ENCODE measurements at regions not wholly inside any gene's neighbourhood (a gene's known extent, or its start where the extent isn't known, plus 50 kb on each side); places are given as distances from the start of the nearest gene placed in this dataset.

DNA sequence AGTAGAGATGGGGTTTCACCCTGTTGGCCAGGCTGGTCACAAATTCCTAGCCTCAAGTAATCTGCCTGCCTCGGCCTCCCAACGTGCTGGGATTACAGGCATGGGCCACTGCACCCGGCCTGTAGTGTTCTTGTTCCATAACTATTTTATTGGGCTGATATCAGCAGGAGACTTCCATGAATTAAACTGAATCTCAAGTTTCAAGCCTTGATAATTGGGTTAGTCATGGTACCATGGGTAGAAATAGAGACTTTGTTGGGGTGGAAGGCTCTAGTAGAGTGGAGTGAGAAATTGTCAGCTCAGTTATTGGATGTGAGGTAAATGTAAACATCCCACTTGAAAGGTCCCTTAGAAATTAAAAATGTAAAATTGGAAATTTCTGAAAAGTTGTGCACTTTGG is 419.1 kb downstream of the ADGRL2 start:
- no peak for DNase-seq

DNA sequence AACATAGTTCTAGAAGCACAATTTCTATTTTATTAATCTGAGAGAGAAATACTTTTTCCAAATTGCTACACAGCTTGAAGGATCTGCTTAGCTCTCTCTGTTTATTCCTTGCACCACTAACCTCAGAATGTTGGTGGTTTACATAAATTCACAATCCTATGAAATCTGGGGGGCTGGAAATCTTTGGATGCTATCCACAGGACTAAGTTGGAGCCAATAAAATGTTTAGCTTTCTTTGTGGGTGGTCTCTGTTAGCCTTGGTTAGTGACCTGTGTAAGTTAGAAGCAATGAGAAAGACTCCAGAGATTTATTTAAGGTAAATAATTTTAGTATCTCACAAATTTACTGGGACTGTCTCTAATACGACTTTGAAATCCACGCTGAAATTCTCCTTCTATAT is 418.1 kb downstream of the ADGRL2 start:
- DNase-seq: no peak

DNA sequence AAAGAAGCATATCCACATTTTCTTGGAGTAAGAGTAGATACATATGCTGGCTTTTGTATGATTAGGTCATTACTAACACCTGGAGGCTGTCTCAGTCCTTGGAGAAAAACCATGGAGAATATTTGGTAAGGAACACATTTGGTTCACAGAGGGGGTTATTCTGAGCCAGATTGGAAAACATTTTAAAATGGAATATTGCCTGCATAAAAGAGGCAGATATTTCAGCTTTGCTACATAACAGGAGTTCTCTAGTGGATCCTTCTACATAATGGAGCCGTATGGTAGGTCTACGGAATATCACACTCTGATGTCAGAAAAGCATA is 415.1 kb downstream of the ADGRL2 start:
- no peak for DNase-seq

DNA sequence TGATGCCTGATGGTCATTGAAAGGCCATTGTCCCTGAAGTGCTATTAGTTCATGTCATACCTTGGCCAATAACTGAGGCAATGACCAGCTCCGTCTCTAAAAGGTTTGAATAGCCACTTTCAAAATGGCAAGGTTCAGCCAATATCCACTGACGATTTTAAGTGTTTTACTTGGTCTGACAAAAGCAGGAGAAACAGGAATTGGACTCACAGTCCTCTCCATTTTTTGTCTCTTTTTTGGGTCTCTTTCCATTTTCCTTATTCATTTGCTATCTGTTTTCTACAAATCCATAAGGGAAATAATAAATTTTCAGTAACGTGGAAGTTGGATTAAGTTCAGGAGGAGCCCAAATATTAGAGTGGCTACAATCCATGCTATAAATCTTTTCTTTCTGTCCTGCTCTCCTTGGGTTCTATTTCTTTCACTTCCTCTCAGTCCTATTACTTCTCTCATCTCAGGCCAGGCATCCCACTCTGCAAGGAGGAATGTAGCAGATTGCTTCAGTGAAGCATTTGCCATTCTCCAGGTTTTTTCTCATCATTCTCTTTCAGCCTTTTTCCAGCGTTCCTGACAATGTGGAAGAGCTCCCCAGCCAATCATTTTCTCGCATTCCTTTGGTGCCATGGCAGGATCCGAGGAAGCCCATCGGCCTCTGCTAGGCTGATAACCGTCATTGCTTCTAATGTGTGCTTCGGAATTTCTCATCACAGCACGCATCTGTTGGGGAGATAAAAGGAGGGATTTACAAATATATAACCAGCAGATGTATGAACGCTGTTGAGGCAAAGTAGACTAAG is 414.5 kb downstream of the ADGRL2 start:
- DNase-seq: no peak

DNA sequence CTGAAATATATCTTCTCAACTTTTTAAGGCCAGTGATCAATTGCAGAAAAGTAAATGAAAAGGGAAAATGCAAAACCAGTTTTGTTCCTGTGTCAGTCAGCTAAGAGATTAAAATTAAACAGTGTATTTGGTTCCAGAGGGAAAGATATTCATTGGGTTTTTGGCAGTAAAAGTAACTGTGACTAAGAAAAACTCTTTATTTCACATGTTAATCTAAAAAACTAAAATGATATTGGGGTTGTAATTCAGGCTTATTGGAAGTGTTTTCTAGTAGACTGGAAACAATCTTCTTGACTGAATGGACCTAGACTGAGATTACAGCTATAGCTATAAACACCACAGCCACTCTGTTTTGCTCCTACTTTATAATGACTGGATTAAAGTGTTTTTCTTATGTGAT is 413.9 kb downstream of the ADGRL2 start:
- no peak for DNase-seq

DNA sequence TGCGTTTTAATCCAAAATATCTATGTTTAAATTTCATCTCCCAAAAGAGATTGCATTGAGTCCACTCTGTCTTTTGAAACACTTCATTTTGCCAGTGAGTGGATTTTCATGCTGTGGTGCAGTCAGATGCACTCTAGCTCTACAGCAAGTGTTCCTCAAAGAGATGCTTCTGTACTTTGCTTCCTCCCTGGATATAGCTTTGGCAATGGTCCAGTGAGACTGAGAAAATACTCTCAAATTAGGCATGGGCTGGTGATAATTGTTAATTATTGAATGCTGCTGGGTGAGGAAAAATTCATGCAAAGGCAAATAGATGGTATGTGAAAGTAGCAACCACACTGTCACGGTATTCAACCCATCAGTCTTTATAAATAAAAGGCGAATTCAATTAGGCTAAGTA is 396.9 kb downstream of the ADGRL2 start:
- DNase-seq: no peak

DNA sequence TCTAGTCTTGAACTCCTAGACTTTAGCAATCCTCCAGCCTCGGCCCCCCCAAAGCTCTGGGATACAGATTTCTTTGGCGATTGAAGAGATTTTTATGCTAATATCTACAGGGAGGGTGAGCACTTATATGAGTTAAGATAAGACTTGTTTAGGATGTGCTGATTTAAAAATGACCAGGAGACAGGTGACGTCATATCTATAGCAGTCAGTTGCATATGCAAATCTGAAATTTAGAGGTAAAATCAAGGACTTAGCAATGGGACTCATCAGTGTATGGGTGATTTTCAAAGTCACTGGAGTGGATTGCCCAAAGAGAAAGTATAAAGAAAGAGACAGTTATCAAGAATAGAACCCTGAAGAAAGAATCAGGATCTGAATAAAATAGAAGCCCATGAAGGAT is 394.5 kb downstream of the ADGRL2 start:
- DNase-seq: no peak

DNA sequence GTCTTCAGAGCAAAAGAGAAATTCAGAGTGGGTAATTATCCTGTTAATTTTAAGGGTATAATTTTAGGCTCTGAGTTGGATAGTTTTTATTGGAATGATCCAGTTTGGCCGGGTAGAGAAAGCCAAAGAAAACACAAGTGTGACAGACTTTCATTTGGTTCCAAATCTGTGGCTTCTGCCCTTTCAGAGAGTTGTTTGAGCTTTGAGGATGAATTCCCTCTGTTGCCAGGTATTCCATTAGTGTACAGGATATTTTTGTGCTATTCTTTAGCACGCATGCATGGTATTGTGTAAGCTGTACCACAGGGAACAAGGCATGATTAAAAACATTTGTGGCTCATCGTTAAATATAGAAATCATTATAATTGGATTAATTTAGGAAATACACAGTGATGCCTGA is 384.4 kb downstream of the ADGRL2 start:
- no peak for DNase-seq

DNA sequence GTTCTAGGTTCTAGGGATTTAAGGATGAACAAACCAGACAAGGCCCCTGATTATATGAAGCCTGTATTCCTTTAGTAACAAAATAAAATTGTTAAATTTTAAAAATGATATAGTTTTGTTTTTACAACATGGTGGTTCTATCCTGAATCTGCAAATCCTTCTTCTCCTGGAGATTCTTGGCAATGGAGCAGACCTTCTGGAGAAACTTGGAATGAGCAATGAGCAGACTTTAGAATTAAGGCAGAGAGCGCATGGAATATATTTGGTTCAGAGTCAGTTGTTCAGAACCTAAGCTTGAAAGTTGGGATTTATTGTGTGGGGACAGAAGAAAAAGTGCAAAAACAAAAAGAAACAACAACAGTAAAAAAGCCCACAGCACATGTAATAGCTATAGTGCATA is 381.1 kb downstream of the ADGRL2 start:
- no peak for DNase-seq

DNA sequence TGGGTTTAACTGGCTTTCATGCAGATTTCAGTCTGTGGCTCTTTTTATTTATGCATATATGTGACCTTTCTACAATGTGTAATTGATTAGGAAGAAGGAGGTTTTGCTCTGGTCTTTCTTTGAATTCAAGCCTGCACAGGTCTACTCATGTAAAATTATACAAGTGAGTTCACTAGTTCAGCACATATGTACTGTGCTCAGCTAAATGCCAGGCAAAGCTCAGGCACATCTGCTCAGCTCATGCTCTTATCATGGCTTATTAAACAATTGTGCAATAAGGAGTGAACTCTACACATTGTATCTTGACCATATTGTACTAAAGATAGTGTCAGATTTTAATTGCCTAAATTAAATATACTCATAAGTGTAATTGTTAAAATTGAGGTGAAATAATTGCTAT is 378.4 kb downstream of the ADGRL2 start:
- DNase-seq: no peak

DNA sequence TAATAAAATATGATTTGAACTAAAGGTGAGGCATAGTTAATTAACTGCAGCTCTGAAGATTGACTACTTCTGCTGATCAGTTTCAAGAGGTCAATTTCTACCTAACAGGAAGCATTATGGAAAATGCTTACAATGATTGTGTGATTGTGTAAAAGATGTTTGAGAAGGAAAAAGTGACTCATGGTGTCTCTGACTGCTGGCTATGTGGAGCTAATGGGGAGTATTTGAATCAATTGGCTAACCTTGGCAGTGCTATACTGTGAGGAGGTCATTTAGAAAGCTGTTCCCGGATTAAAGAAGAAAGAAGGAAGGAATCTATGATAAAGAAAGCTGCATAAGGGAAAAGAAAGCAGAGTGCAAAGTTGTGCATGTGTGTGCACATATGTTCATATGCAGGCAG is 376.5 kb downstream of the ADGRL2 start:
- no peak for DNase-seq

DNA sequence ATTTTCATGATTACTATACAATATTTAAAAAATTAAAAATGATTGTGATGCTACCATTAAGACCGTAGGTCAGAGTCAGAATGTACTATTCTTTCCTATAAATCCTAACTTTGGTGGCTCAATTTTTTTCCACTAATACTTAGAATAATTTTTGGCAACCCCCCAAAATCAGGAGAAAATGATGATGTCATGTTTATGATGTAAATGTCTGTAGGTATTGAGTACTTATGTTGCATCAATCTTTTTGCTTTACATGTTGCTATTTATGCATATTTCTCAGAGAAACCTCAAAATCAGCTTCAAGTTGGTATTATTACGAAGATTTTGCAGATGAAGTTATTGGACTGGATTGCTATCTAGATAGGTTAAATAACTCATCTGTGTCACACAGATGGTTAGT is 371.2 kb downstream of the ADGRL2 start:
- DNase-seq: no peak

DNA sequence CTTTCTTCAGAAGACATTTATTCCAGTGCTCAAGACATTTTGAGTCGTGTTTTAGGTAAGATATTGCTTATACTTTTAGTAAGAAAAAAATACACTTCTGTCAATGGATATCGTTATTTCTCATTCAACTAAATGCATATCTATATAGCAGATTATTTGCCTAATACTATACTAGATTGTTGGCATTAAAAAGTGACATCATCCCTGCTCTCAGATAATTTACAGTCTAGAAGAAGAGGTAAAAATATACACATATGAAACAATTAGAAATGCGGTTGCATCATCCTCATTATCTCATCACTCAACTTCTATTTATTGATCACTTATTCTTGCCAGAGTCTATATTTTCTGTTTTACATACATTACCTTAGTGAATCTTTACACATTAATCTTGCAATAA is 367.7 kb downstream of the ADGRL2 start:
- no peak for DNase-seq

DNA sequence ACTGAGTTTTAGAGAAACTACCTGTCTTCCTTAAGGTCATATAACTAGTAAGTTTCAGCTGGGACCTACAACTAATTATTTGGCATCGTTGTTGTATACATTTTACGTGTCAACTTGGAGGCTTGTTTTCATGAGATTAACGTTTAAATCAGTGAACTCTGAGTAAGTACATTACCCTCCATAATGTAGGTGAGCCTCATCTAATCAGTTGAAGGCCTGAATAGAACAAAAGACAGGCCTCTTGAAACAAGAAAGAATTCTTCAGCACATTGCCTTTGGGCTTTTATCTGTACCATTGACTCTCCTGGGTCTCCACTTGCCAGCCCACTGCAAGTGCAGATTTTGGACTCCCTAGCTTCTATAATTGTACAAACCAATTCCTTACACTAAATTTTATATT is 364.6 kb downstream of the ADGRL2 start:
- DNase-seq: no peak

DNA sequence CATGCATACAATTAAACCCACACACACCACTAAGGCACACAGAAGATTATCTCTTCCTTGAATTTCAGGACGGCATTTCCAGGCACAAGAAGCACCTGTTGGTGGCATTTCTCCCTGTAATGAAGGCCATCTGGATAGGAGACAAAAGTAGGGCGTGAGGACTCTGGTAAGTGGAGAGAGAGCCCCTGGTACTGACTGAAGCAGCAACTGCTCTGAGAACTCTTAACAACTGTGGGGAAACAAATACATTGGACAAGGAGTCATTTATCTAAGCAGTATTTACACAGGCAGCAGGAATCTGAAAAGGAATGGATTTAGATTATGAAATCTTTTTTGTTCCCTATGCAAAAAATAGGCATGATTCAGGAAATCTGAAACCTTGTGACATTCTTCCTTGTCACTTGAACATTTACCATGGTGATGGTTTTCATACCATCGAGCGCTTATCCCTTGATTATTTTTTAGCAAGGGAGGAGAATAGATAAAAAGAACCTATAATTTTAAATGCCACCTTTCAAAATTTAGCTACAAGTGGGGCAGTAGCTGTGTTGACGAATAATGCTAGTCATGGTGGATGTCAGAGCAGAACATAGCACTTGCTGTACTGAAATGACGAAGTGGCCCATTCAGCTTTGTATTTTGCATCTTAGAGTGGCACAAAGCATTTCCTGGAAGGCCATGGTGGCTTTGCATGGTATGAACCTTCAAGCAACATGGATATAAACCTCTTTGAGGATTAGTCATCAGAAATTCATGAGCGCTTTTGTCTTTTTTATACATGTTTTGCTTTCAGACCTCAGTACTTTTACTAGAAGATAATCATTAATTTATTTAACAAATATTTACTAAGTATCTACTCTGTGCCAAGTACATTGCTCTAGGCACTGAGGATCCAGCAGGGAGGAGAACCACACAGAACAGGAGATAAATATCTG is 362.0 kb downstream of the ADGRL2 start:
- no peak for DNase-seq

DNA sequence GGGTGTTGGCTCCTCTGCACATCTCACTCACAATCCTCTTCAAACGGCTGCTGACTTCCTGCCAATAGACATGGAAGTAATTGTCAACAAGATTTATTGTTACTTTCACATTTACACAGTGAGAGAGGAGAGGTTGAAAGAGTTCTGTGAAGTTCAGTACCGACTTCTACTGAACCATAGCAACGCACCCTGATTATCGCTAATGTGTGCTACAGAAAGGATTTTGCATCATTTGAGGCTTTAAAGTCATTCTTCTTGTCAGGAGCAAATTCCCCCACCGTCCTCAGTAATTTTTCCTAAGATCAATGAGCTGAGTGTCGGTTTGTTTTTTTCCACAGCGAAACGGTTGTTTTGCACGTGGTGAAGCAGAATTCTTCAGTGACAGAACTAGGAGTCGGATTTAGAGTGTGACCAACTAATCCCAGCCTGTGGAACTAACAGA is 361.0 kb downstream of the ADGRL2 start:
- no peak for DNase-seq

DNA sequence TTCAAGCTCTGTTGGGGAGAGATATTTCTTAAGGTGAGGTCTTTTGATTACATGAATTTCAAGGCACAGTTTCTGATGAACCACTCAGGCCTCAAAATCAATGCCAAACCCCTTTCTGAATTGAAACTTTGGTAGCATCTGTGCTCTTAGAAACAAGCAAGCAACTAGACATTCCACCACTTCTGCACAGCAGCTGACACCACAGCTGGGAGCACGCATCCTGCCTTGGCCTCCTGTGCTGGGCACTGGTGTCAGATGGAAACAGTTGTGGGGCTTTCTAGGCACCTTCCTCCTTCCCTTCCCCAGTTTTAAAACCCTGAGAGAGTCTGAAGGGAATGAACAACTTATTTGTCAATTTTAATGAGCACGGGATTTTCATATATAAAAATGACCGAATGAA is 360.2 kb downstream of the ADGRL2 start:
- DNase-seq: no peak

DNA sequence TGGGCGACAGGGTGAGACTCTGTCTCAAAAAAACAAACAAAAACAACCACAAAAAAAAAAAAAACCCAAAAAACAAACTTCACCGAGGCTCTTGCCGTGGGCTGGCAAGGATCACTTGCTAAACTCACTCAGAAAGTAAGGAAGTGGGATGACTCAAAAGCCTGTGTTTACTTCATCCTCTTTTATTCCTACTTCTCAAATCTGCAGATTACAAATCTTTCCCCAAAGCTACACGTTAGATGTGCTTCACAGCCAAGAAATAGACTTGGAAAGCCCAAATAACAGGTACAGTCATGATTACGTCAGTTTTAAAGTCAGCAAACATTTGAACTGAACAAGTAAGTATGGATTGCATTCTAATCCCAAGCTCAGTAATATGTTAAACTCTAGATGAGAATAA is 359.3 kb downstream of the ADGRL2 start:
- no peak for DNase-seq

DNA sequence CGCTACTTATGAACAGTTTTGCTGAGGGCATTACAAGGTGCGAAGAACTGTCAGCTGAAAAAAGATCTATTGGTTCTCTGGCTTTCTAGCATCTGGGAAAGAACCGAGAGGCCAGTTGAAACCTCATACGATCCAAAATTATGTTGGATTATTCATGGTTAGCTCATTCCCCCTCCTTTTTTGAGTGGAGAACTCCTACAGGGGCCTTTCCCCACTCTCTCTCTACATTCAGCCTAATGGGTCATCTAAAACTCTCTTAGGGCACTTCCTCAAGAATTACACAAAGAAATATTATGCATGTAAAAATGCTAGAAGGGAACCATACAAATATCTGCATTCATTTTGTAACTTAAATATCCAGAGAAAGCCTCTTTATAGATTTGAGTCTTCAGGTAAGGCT is 358.2 kb downstream of the ADGRL2 start:
- no peak for DNase-seq

DNA sequence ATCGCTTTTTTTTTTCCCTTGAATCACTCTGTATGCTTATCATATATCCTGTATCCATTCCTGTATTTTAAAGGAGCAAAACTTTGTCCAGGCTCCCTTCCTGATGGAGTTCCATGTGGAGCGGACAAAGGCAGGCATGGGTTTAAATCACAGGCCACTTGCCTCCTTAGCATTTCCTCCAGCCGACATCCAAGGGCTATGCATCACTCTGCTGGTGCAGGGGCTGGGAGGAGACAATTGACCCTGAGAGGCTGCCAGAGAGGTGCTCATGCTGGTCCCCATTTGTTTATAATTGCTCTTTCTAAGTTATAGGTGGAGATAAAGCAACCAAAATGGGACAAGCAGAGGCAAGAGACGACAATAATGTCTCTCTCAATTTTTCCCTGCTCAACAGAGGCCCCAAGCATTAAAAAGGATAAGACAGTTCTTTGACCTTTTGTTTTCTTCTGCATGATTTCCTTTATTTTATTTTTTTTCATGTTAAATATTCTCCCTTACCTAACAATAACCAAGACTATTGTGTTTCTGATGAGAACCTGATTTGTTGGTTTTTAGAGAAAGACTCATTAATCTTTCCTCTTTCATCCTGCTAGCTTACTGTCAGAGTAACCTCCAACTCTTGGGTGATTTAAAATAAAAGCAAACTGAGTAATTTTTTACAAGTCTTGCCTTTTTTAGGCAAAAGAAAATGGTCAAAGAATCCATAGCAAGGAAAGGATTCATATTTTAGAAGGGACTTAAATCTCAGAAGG is 353.7 kb downstream of the ADGRL2 start:
- no peak for DNase-seq

DNA sequence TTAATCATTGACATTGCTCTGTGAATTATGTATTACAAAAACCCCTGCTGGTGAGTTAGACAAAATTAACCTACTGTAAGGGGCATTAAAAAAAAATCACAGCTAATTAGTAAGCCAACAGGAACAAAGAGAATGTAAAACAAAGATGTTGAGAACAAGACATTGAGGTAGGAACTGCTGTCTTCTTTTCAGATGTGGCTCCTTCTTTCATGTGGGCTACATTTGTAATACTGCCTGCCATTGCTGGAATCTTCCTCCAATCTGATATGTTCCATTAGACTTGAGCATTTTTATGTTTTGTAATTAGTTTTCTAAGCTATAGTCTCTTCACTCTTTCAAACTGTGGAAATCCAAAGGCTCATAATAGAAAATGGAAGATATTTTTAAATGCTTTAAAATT is 353.0 kb downstream of the ADGRL2 start:
- DNase-seq: no peak

DNA sequence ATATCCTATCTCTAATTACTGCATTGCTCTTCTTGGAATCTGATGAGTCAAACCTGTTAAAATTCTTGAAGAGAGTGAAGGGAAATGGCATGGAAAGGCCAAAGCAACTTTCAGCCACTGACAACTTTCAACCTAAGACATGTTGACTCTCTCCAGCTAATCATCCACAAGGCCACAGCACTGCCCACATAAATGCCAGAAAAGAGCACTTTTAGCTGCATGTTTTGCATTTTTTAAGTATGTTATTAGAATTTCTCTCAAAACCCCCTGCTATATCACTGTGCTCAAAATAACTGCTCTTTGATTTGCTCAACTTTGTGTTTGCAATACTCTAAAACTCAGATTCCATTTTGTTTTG is 352.5 kb downstream of the ADGRL2 start:
- no peak for DNase-seq

DNA sequence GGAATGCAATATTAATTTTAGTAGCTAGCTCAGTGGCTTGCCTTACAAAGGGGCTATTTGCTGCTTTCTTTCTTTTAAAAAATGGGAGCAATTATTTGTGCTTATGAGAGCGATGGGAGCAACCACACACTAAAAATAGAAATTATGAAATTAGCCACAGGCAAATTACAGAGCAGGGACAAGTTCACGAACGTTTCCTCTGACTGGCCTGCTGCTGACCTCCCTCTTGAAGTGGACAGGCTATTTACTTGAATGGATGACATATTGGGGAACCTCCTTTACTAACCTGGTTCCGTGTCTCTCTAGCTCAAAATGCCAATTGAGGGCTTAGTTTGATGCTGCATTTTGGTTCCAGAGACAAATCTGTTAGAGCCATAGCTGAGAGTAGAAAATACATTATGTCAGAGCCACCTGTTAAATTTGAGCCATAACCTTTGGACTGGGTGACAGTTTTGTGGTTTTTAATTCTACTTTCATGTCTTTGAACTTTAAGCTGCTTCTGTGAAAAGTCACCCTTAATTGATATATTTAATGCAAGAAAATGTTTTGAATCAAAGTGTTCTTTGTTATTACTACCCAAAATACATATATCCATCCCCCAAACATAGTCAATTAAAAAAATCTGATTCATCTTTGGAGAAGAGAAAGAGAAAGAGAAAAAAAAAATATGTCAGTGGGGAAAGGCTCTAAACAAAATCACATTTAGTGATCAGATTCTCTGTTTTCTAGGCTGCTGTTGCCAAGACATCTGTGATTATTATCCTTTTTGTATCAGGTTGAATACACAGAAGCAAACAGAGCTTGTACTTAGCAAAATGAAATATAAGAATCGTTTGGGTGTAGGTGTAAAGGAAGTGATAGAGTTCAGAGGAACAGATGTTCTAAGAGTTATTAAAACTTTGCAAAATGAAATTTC is 351.9 kb downstream of the ADGRL2 start:
- DNase-seq: no peak
